ENCODE measurements at regions not wholly inside any gene's neighbourhood (a gene's known extent, or its start where the extent isn't known, plus 50 kb on each side); places are given as distances from the start of the nearest gene placed in this dataset.

GRCh38 chr3:150140614-150141321 lies 170.1 kb upstream of the PFN2 start:
- TF ChIP-seq CTCF (IDR thresholded peaks at IDR 0.05; ENCODE audit: low read length): no peak
- TF ChIP-seq EZH2phosphoT487 (IDR thresholded peaks at IDR 0.05; ENCODE audit: low read length): no peak
- no peak for TF ChIP-seq EZH2 (optimal IDR thresholded peaks at IDR 0.05; ENCODE audit: low read depth, low read length)
